HL-60 (cell line): ENCODE measurements at regions not wholly inside any gene's neighbourhood (a gene's known extent, or its start where the extent isn't known, plus 50 kb on each side); places are given as distances from the start of the nearest gene placed in this dataset.

Experiments used
- DNase-seq, 2 experiments: peaks; one replicate each; pipeline ENCODE4 v3.0.0-alpha.2; 2010 to 2020; ENCODE audit warnings: low read depth in 1 of 2, low spot score in 1 of 2
- H3K27ac ChIP-seq: fragments of 250-450 bp; sonication (Bioruptor Pico); replicated peaks from 2 replicates; pipeline ENCODE4 v1.5.1; 2020; ENCODE audit warnings: mild to moderate bottlenecking, moderate library complexity
- H3K27me3 ChIP-seq: fragments of 250-450 bp; sonication (Bioruptor Pico); 2 replicates; pipeline ENCODE4 v1.5.1; 2021; ENCODE audit warnings: mild to moderate bottlenecking, moderate library complexity; ENCODE audit not compliant: insufficient read depth, poor library complexity, severe bottlenecking
- H3K4me3 ChIP-seq: replicated peaks from 2 replicates; pipeline ENCODE4 v1.5.1; 2011; ENCODE audit warnings: mild to moderate bottlenecking, control low read depth, low read length; ENCODE audit not compliant: insufficient read depth
- GABPA ChIP-seq: IDR thresholded peaks from 2 replicates; pipeline ENCODE4 v1.6.1; 2012; ENCODE audit warnings: low read depth
- POLR2AphosphoS5 ChIP-seq: IDR thresholded peaks from 2 replicates; pipeline ENCODE4 v1.6.1; 2012; ENCODE audit warnings: low read depth
- SPI1 ChIP-seq: IDR thresholded peaks from 2 replicates; pipeline ENCODE4 v1.6.1; 2012; ENCODE audit warnings: low read depth, mild to moderate bottlenecking, borderline replicate concordance
- TF ChIP-seq, protein P1 (sequence below): IDR thresholded peaks from one replicate; pipeline ENCODE4 v1.5.1; 2011; ENCODE audit warnings: low read length, control low read depth, inconsistent platforms; ENCODE audit not compliant: insufficient read depth
- TF ChIP-seq, protein P2 (sequence below): IDR thresholded peaks from 2 replicates; pipeline ENCODE4 v1.6.1; 2012; ENCODE audit warnings: low read depth; ENCODE audit not compliant: insufficient replicate concordance

DNA sequence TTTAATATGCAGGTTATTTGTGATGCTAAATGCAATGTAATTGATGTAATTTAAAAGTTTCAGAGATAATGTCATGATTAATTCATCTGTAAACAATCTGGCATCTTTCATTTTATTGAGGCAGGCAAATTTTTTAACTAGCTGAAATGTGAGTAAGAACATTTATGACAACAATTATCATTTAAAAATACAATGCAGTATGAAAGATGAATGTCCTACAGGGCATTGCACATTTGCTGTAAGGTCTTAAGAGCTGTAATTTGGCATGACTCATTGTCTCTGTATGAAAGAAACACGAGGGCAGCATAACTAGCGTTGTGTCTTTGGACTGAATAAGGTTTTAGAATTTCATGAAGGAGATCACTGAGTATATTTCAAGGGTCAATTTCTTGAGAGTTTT, 642.8 kb downstream of the PLA2G4A start:
- H3K4me3 ChIP-seq: no peak overlapping the region
- TF ChIP-seq GABPA: no peak
- TF ChIP-seq, protein P1, sequence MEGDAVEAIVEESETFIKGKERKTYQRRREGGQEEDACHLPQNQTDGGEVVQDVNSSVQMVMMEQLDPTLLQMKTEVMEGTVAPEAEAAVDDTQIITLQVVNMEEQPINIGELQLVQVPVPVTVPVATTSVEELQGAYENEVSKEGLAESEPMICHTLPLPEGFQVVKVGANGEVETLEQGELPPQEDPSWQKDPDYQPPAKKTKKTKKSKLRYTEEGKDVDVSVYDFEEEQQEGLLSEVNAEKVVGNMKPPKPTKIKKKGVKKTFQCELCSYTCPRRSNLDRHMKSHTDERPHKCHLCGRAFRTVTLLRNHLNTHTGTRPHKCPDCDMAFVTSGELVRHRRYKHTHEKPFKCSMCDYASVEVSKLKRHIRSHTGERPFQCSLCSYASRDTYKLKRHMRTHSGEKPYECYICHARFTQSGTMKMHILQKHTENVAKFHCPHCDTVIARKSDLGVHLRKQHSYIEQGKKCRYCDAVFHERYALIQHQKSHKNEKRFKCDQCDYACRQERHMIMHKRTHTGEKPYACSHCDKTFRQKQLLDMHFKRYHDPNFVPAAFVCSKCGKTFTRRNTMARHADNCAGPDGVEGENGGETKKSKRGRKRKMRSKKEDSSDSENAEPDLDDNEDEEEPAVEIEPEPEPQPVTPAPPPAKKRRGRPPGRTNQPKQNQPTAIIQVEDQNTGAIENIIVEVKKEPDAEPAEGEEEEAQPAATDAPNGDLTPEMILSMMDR: no peak
- TF ChIP-seq SPI1: no peak
- TF ChIP-seq POLR2AphosphoS5: no peak
- TF ChIP-seq, protein P2, sequence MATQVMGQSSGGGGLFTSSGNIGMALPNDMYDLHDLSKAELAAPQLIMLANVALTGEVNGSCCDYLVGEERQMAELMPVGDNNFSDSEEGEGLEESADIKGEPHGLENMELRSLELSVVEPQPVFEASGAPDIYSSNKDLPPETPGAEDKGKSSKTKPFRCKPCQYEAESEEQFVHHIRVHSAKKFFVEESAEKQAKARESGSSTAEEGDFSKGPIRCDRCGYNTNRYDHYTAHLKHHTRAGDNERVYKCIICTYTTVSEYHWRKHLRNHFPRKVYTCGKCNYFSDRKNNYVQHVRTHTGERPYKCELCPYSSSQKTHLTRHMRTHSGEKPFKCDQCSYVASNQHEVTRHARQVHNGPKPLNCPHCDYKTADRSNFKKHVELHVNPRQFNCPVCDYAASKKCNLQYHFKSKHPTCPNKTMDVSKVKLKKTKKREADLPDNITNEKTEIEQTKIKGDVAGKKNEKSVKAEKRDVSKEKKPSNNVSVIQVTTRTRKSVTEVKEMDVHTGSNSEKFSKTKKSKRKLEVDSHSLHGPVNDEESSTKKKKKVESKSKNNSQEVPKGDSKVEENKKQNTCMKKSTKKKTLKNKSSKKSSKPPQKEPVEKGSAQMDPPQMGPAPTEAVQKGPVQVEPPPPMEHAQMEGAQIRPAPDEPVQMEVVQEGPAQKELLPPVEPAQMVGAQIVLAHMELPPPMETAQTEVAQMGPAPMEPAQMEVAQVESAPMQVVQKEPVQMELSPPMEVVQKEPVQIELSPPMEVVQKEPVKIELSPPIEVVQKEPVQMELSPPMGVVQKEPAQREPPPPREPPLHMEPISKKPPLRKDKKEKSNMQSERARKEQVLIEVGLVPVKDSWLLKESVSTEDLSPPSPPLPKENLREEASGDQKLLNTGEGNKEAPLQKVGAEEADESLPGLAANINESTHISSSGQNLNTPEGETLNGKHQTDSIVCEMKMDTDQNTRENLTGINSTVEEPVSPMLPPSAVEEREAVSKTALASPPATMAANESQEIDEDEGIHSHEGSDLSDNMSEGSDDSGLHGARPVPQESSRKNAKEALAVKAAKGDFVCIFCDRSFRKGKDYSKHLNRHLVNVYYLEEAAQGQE: no peak
- no peaks in the 10 kb centered on the region for H3K27me3 ChIP-seq
- no peak for DNase-seq
- no peak overlapping the region for H3K27ac ChIP-seq

DNA sequence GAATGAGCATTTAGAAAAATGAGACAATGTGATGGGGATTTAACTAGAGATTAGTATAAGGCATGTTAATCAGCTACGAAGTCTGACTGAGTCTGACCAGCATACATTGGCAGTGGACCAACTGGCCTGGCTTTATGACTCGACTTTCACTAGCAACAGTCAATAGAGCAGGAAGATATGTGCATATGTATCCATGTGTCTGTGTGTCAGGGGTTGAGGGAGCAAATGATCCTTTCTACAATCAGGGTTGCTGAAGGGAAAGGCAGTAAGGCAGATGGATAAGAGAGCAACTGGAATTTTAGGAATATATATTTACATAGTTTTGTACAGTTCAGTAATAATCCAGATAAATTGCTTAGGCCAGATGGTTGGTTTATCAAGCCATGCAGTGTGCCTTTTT, 645.6 kb downstream of the PLA2G4A start:
- DNase-seq: no peak
- H3K27ac ChIP-seq: no peak overlapping the region
- TF ChIP-seq, protein P1: no peak
- TF ChIP-seq, protein P2: no peak
- no peak for TF ChIP-seq SPI1
- TF ChIP-seq GABPA: no peak
- no peak for TF ChIP-seq POLR2AphosphoS5
- no peak overlapping the region for H3K4me3 ChIP-seq
- no peaks in the 10 kb centered on the region for H3K27me3 ChIP-seq

DNA sequence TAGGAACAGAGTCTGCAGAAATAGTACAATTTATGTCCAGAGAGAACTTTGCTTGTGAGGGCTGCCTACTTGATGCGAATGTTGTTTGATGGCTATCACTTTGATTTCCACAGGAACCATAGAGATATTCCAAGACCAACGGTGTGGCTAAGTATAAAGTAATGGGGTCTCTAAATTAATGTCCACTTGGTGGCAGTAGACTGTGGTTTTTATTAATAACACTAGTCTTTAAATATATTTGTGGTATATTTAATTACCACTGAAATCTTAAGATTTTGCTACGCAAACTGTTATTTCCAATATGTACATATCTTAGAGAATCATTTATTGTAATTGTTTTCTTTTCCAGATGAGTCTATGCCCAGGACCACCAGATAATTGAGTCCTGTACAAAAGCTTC, 647.9 kb downstream of the PLA2G4A start:
- Histone ChIP-seq H3K27ac (no peak overlapping the region), H3K27me3 (no peaks in the 10 kb centered on the region), H3K4me3 (no peak overlapping the region)
- DNase-seq: no peak
- TF ChIP-seq GABPA: no peak
- no peak for TF ChIP-seq SPI1
- TF ChIP-seq, protein P2: no peak
- TF ChIP-seq, protein P1: no peak
- TF ChIP-seq POLR2AphosphoS5: no peak
